Stimulated activated CD8-positive, alpha-beta memory T cell treated with anti-CD3 and anti-CD28 coated beads, Interleukin-2, amount 100 ng/mL, for 48 hours (primary cell): ENCODE measurements at regions not wholly inside any gene's neighbourhood (a gene's known extent, or its start where the extent isn't known, plus 50 kb on each side); places are given as distances from the start of the nearest gene placed in this dataset.
"Not testable (repeated sequence)": the region's sequence is repeated elsewhere in the genome, so short reads cannot be mapped to it uniquely, and the experiment has no call there.

Experiments used
- DNase-seq, 2 donors: peaks; one replicate each; pipeline ENCODE4 v3.0.0-alpha.2; 2020; ENCODE audit warnings: low read depth in 2 of 2

- no peak for DNase-seq
Measured at GRCh38 chr3:187997946-187998561, 155.9 kb upstream of the LPP start.

DNA sequence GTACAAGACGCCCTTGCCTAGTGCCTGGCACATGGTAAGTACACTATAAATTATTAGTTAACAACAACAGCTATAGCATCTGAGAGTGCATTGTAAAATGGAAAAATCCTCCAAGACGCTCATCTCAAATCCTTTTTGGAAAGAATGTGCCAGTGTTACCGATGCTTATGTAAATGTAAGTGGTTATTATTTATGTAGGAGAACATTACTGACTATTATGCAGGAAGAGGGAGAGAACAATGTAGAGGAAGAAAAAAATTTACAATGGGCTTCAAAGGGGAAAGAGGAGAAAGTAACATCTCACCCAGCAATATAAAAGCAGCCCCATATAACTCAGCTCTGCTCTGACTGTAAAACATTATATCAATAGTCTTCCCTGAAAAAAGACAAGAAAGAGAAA is 155.3 kb upstream of the LPP start:
- DNase-seq, result no peak

DNA sequence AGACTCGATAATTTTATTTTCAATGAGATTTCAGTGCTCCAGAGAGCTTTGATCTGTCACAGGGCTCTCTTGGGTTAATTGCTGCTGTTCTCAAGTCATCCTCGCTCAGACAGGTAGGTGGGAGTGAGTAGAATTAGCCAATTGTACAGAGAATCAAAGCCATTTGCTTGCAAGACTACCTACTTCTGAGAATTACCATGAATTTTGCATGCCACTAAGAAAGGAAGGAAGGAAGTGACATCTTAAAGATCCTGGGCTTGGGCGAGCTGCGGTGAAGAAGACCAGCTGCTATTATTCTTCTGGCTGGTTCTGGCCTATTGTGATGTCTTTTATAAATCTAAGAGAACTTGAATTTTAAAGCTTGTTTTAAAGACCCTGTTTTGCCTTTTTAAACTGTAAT is 154.1 kb upstream of the LPP start:
- no peak for DNase-seq

- DNase-seq, result no peak
Measured at GRCh38 chr3:188000361-188000861, 153.5 kb upstream of the LPP start.

DNA sequence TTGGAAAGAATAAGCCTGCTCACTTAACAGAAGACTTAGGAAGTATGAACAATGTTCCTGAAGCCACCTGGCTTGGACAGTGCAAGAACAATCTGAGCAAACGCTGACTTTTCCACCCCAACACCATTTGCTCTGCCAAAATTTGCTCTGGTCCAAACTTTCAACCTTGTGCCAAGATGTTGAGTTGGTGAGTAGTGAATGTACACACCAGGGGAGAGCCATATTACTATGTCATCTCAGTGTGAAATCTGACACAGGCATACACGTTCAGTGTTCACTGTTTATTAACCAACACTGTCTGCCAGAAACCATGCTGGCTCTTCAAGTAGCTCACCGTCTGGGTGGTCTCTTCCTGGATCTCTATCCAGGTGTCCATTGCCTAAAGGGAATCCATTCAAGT is 152.9 kb upstream of the LPP start:
- no peak for DNase-seq

DNA sequence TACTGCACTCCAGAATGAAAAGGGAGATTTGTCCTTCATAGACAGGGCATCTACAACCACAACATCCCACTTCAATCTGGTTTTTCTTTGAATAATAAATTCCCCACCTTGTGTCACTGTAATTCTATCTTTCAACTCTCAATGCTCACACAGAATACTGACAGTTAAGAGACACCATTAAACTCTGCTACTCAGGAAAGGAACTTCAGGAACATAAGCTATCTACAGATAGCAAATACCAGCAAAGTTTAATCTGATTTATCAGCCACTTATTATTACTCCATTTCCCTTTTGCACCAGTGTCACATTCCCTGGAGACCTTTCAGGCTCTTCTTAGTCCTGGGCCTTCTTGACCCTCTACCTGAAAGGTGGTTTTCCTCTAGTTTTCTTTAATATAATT is 152.0 kb upstream of the LPP start:
- DNase-seq, result no peak

DNA sequence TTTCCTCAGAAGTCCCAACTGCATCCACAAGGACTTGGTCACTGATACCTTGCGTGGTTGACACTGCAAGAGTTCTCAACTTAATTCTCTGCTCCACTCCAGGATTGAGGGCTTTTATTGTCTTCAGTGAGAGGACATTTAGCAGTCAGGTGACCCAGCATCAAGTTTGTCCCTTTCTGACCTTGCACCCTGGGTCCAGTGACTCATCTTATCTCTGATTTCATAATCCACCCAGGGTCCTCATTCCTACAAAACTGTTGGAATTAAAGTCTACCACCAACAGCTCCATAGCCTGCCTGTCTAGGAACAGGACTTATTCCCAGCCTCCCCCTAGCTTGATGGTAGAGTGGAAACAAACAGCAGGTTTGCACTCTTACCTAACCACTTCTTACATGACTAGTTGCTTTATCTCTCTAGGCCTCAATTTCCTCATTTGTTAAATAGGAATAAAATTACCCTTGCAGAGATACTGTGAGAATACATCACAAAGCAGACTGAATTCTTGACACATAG is 151.3 kb upstream of the LPP start:
- DNase-seq, result no peak

GRCh38 chr3:188003188-188004171 is 150.5 kb upstream of the LPP start:
- no peak for DNase-seq

- no peak for DNase-seq
Measured at GRCh38 chr3:188006726-188007393, 147.1 kb upstream of the LPP start.

GRCh38 chr3:188007897-188008296 is 146.1 kb upstream of the LPP start:
- no peak for DNase-seq

DNA sequence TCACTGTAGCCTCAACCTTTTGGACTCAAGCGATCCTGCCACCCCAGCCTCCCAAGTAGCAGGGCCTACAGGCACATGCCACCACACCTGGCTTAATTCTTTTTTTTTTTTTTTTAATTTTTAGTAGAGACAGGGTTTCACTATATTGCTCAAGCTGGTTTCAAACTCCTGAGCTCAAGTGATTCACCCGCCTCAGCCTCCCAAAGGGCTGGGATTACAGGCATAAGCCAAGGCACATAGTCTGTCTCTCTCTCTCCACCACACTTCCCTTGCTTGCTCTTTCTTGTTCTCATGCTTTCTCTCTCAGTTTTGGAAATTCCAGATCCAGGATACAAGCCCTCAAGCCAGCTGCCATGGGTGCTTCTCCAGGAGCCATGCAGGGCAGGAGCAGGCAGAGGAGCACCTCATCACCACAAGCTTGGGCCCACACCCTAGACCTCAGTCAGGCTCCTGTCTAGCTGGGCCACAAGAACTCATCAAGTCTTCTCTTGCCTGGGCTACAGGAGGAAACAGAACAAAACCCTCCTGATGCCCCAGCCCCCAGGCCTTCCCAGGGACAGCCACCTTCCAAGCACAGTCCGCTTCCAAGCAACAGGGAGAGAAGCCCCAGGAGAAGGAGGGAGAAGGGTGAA is 145.3 kb upstream of the LPP start:
- DNase-seq, result no peak

DNA sequence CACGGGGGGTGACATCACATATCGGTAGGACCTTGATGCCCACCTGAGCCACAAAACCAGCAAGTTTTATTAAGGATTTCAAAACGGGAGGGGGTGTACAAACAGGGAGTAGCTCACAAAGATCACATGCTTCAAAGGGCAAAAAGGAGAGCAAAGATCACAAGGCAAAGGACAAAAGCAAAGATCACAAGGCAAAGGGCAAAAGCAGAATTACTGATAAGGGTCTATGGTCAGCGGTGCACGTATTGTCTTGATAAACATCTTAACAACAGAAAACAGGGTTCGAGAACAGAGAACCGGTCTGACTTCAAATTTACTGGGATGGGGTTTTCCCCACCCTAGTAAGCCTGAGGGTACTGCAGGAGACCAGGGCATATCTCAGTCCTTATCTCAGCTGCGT is 143.5 kb upstream of the LPP start:
- no peak for DNase-seq

GRCh38 chr3:188019727-188020126 is 134.2 kb upstream of the LPP start:
- no peak for DNase-seq

- DNase-seq, result no peak
Measured at GRCh38 chr3:188021041-188021440, 132.9 kb upstream of the LPP start.

DNA sequence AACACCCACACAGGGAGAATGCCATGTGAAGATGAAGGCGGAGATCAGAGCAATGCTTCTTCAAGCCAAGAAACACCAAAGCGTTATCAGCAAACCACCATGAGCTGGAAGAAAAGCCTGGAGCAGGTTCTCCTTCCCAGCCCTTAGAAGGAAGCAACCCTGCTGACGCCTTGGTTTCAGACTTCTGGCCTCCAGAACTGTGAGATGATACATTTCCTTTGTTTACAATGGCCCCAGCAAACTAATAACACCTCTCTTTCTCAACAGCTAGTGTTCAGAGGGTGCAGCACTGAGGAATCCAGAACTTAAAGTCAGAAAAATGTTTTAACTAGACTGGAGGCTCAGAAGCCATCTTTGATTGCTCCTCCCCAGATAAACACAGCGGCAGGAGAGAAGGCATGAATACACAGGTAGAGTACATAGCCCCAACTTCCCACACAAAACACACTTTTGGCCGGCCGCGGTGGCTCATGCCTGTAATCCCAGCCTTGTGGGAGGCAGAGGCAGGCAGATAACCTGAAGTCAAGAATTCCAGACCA is 132.4 kb upstream of the LPP start:
- DNase-seq, result no peak

GRCh38 chr3:188022902-188023301 is 131.1 kb upstream of the LPP start:
- DNase-seq, result not testable (repeated sequence)

DNA sequence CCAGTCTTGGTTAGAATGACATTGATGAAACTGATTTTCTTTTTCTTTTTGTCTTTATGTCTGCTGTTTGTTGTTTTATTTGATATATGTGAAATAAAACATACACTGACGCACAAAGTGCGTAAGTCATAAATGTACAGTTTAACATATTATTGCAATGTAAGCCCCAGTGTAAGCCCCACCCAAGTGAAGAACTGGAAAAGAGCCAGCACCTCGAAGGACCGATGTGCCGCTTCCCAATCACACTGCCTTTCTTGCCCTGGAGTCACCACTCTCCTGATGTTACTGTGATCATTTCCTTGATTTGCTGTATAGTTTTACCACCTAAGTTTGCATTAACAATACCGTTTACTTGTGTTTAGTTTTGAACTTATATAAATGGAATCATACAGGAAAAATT is 128.4 kb upstream of the LPP start:
- DNase-seq, result no peak

- DNase-seq, result no peak
Measured at GRCh38 chr3:188026191-188026968, 127.6 kb upstream of the LPP start.

DNA sequence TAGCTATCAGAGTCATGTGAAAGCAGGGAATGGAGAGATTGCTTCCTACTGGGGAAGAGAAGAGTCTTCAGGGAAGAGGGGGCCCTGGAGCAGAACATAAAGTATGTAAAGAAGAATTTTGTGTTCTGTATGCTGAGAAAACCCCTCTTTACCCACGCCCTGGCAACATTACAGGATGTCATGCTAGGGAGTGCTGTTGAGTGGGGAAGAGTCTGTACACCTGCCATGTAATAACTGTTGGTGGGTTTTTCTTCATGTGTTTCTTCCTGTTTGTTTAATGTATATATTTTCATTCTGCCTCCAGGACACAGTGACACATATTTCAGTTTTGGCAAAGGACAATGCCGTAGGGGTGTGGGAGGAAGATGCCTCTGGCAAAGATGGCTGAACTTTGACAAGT is 122.8 kb upstream of the LPP start:
- DNase-seq, result no peak

DNA sequence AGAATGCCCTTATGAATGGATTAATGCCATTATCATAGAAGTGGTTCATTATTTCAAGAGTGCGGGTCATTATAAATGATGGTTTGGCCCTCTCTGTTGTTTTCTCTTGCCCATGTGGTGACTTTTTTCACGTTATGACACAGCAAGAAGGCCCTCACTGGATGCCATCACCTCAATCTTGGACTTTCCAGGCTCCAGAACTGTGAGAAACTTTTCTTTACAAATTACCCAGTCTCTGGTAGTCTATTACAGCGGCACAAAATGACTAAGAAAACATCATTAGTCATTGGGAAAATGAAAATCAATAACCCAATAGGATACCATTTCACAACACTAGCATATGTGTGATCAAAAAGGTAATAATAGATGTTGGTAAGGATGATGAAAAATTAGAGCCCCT is 119.0 kb upstream of the LPP start:
- no peak for DNase-seq
